A673 (cell line): ENCODE measurements at regions not wholly inside any gene's neighbourhood (a gene's known extent, or its start where the extent isn't known, plus 50 kb on each side); places are given as distances from the start of the nearest gene placed in this dataset.

Experiments
- BruUV-seq: library from RNA; stranded (reverse); fragments of 400-500 nt; replicated peaks from 2 replicates; lab custom pipeline; 2021; lab: Mats Ljungman, UMichigan
- CTCF ChIA-PET: fragments of 300-600 bp; sonication (Branson Sonifier 250); formaldehyde crosslinking; loops from one replicate; lab custom pipeline; 2022; ENCODE audit warnings: antibody characterized with exemption; lab: Charles Lee
- POLR2A ChIA-PET: fragments of 300-600 bp; sonication (Branson Sonifier 250); formaldehyde crosslinking; loops from one replicate; lab custom pipeline; 2022; ENCODE audit warnings: antibody characterized with exemption; ENCODE audit not compliant: low non-redundant PET; lab: Charles Lee
- DNase-seq: peaks from one replicate; pipeline ENCODE4 v3.0.0-alpha.2; 2015; ENCODE audit warnings: low spot score
- H3K27ac ChIP-seq: fragments of 200-600 bp; sonication (generic); 2 replicates; pipeline ENCODE4 v1.5.1; 2016; ENCODE audit warnings: mixed run types, low read depth, mild to moderate bottlenecking, mixed read lengths, antibody characterized with exemption, low read length; ENCODE audit not compliant: poor library complexity, severe bottlenecking
- H3K27me3 ChIP-seq: fragments of 200-600 bp; sonication (generic); replicated peaks from 2 replicates; pipeline ENCODE4 v1.6.1; 2017; ENCODE audit warnings: mixed run types, low read depth, mild to moderate bottlenecking, mixed read lengths, antibody characterized with exemption, low read length; ENCODE audit not compliant: insufficient read depth, poor library complexity
- H3K36me3 ChIP-seq: fragments of 200-600 bp; sonication (generic); 2 replicates; pipeline ENCODE4 v1.6.1; 2016; ENCODE audit warnings: mixed run types, mild to moderate bottlenecking, mixed read lengths, antibody characterized with exemption, low read length; ENCODE audit not compliant: insufficient read depth, poor library complexity, severe bottlenecking
- H3K4me1 ChIP-seq: fragments of 200-600 bp; sonication (generic); 2 replicates; pipeline ENCODE4 v1.6.1; 2017; ENCODE audit warnings: mixed run types, mild to moderate bottlenecking, mixed read lengths, antibody characterized with exemption, low read length; ENCODE audit not compliant: insufficient read depth, poor library complexity, severe bottlenecking
- H3K4me3 ChIP-seq: fragments of 200-600 bp; sonication (generic); 2 replicates; pipeline ENCODE4 v1.5.1; 2016; ENCODE audit warnings: low read depth, mixed run types, mild to moderate bottlenecking, mixed read lengths, low read length; ENCODE audit not compliant: poor library complexity, severe bottlenecking
- H3K9me3 ChIP-seq: fragments of 200-600 bp; sonication (generic); 2 replicates; pipeline ENCODE4 v1.6.1; 2016; ENCODE audit warnings: mixed run types, low read depth, mild to moderate bottlenecking, mixed read lengths, antibody characterized with exemption, low read length; ENCODE audit not compliant: poor library complexity, severe bottlenecking
- EZH2 ChIP-seq: fragments of 200-600 bp; sonication (generic); IDR thresholded peaks from 2 replicates; pipeline ENCODE4 v1.6.1; 2017; ENCODE audit warnings: borderline replicate concordance, low read depth, mild to moderate bottlenecking, mixed read lengths, antibody characterized with exemption, low read length; ENCODE audit not compliant: poor library complexity, severe bottlenecking
- intact Hi-C: fragments of 100-400 bp; cut with micrococcal nuclease; formaldehyde crosslinking; loops from one replicate; pipeline ENCODE4 v1.10.0; 2022; ENCODE audit not compliant: unreplicated experiment
- TF ChIP-seq, protein P1 (sequence below): fragments of 300-800, 200-600 bp; sonication (generic); conservative IDR thresholded peaks from 2 replicates; pipeline ENCODE4 v1.5.1; 2017; ENCODE audit warnings: low read depth, mild to moderate bottlenecking, antibody characterized with exemption, low read length, moderate library complexity, mixed read lengths

DNA sequence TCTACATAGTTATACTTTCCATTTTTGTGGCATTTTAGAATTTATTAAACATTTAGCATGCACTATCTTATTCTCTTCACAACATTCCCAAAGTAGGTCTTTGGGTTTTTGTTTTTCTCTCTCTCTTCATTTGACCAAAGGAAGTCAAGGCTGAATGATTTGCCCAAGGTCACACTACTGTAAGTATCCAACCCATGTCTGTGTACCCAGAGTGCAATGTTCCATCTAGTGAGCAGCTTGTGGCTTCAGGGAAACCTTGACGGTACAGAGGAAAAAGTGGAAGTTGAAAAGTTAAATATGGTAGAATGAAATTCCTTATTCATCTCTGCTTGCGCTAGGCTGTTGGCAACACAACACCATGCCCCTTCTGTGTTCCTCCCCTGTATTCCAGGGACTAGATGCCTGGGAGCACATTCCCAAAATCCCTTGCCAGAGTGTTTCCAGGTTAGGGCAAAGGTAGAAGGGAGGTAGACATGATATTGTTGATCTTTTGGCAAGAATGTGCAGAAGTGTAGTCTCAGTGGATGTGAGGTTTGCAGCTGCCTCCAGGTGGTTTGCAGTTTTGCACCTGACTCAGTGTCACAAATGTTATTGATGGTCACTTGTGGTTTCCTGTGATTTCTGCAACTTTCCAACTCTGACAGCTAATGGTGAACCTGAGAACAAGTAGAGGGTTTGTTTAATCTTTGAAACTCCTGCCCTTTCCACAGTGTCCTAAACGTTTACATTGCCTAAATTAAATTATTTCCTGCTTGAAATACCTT, 196.7 kb downstream of the RMST start:
- H3K4me1 ChIP-seq: no peaks in the 10 kb centered on the region
- ChIA-PET POLR2A (no interaction called here), CTCF (no interaction called here)
- H3K36me3 ChIP-seq: no peaks in the 10 kb centered on the region
- peaks cover 5% of the 10 kb centered on the region for H3K27me3 ChIP-seq
- no peak overlapping the region for H3K27ac ChIP-seq
- TF ChIP-seq, protein P1, sequence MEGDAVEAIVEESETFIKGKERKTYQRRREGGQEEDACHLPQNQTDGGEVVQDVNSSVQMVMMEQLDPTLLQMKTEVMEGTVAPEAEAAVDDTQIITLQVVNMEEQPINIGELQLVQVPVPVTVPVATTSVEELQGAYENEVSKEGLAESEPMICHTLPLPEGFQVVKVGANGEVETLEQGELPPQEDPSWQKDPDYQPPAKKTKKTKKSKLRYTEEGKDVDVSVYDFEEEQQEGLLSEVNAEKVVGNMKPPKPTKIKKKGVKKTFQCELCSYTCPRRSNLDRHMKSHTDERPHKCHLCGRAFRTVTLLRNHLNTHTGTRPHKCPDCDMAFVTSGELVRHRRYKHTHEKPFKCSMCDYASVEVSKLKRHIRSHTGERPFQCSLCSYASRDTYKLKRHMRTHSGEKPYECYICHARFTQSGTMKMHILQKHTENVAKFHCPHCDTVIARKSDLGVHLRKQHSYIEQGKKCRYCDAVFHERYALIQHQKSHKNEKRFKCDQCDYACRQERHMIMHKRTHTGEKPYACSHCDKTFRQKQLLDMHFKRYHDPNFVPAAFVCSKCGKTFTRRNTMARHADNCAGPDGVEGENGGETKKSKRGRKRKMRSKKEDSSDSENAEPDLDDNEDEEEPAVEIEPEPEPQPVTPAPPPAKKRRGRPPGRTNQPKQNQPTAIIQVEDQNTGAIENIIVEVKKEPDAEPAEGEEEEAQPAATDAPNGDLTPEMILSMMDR: no peak
- no peak for TF ChIP-seq EZH2
- intact Hi-C loops: no loop called here
- no peak for DNase-seq
- no TSS peak for BruUV-seq
- no peaks in the 10 kb centered on the region for H3K9me3 ChIP-seq
- H3K4me3 ChIP-seq: no peak overlapping the region

DNA sequence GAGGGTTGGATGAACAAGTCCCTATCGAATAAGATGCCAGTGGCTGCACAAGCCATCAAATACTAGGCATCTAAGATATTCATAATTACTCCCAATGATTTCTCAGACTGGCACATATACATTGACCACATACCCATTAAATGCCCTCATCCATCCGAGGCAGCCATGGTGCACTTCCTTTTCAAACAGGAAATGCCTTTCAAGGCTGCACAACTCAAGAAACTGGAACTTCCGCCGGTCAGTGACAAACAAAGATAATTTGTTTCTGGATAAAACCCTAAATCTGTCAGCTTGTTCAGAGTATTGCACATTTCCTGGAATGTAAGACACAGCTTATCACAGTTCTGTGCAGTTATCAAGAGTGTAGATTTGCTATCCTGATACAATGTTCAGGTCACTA, 203.7 kb downstream of the RMST start:
- Histone ChIP-seq H3K27ac (no peak overlapping the region), H3K27me3 (no peaks in the 10 kb centered on the region), H3K4me3 (no peak overlapping the region), H3K36me3 (no peaks in the 10 kb centered on the region), H3K9me3 (no peaks in the 10 kb centered on the region), H3K4me1 (no peaks in the 10 kb centered on the region)
- intact Hi-C loops: no loop called here
- DNase-seq: no peak
- ChIA-PET CTCF (no interaction called here), POLR2A (no interaction called here)
- BruUV-seq: no TSS peak
- TF ChIP-seq, protein P1: no peak
- TF ChIP-seq EZH2: no peak

DNA sequence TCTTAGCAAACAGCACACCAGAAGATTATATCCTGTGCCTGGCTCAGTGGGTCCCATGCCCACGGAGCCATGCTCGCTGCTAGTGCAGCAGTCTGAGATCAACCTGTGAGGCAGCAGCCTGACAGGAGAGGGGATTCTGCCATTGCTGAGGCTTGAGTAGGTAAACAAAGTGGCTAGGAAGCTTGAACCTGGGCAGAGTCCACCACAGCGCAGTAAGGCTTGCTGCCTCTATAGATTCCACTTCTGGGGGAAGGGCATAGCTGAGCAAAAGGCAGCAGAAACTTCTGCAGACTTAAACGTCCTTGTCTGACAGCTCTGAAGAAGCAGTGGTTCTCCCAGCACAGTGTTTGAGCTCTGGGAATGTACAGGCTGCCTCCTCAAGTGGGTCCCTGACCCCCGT, 210.3 kb downstream of the RMST start:
- intact Hi-C loops: no loop called here
- TF ChIP-seq EZH2: no peak
- TF ChIP-seq, protein P1: no peak
- ChIA-PET CTCF (no interaction called here), POLR2A (no interaction called here)
- Histone ChIP-seq H3K36me3 (no peaks in the 10 kb centered on the region), H3K27me3 (no peaks in the 10 kb centered on the region), H3K9me3 (no peaks in the 10 kb centered on the region), H3K4me3 (no peak overlapping the region), H3K27ac (no peak overlapping the region), H3K4me1 (no peaks in the 10 kb centered on the region)
- DNase-seq: no peak
- no TSS peak for BruUV-seq
